Activated naive CD4-positive, alpha-beta T cell treated with anti-CD3 and anti-CD28 coated beads, Interleukin-2, amount 50 U/mL, for 24 hours (primary cell): ENCODE measurements at regions not wholly inside any gene's neighbourhood (a gene's known extent, or its start where the extent isn't known, plus 50 kb on each side); places are given as distances from the start of the nearest gene placed in this dataset.

Experiments used
- H3K27ac Mint-ChIP-seq: one replicate; pipeline ENCODE4 v1.8.0; 2021; ENCODE audit warnings: mild to moderate bottlenecking, mixed read lengths
- H3K27me3 Mint-ChIP-seq: one replicate; pipeline ENCODE4 v1.8.0; 2021; ENCODE audit warnings: mixed read lengths
- H3K36me3 Mint-ChIP-seq: one replicate; pipeline ENCODE4 v1.8.0; 2021; ENCODE audit warnings: mixed read lengths
- H3K4me1 Mint-ChIP-seq: one replicate; pipeline ENCODE4 v1.8.0; 2021; ENCODE audit warnings: mixed read lengths
- H3K4me3 Mint-ChIP-seq: one replicate; pipeline ENCODE4 v1.8.0; 2021; ENCODE audit warnings: mild to moderate bottlenecking, mixed read lengths
- H3K9me3 Mint-ChIP-seq: one replicate; pipeline ENCODE4 v1.8.0; 2021; ENCODE audit warnings: mixed read lengths

GRCh38 chr2:13128139-13128538 lies 411.4 kb downstream of the TRIB2 start:
- H3K36me3 Mint-ChIP-seq: no peaks in the 10 kb centered on the region
- peaks cover 15% of the 10 kb centered on the region for H3K27me3 Mint-ChIP-seq
- no peaks in the 10 kb centered on the region for H3K4me1 Mint-ChIP-seq
- no peak overlapping the region for H3K4me3 Mint-ChIP-seq
- H3K27ac Mint-ChIP-seq: no peak overlapping the region
- H3K9me3 Mint-ChIP-seq: no peaks in the 10 kb centered on the region

GRCh38 chr2:13135369-13135768 lies 418.6 kb downstream of the TRIB2 start:
- no peak overlapping the region for H3K4me3 Mint-ChIP-seq
- H3K4me1 Mint-ChIP-seq: no peaks in the 10 kb centered on the region
- no peaks in the 10 kb centered on the region for H3K36me3 Mint-ChIP-seq
- no peak overlapping the region for H3K27ac Mint-ChIP-seq
- no peaks in the 10 kb centered on the region for H3K9me3 Mint-ChIP-seq
- H3K27me3 Mint-ChIP-seq: peaks cover 8% of the 10 kb centered on the region

- peaks cover 8% of the 10 kb centered on the region for H3K27me3 Mint-ChIP-seq
These were observed 419.1 kb downstream of the TRIB2 start for GRCh38 chr2:13135856-13136255.

GRCh38 chr2:13137679-13138078 lies 420.9 kb downstream of the TRIB2 start:
- peaks cover 1% of the 10 kb centered on the region for H3K36me3 Mint-ChIP-seq

More at GRCh38 chr2:13135856-13136255, 419.1 kb downstream of the TRIB2 start:
- Mint-ChIP-seq H3K36me3 (no peaks in the 10 kb centered on the region), H3K4me3 (no peak overlapping the region), H3K27ac (no peak overlapping the region), H3K9me3 (no peaks in the 10 kb centered on the region), H3K4me1 (no peaks in the 10 kb centered on the region)

GRCh38 chr2:13141315-13141714 lies 424.6 kb downstream of the TRIB2 start:
- Mint-ChIP-seq H3K27ac (no peak overlapping the region), H3K27me3 (peaks cover 20% of the 10 kb centered on the region), H3K9me3 (peaks cover 5% of the 10 kb centered on the region), H3K36me3 (peaks cover 1% of the 10 kb centered on the region), H3K4me1 (no peaks in the 10 kb centered on the region), H3K4me3 (no peak overlapping the region)

More at GRCh38 chr2:13137679-13138078, 420.9 kb downstream of the TRIB2 start:
- Mint-ChIP-seq H3K4me1 (no peaks in the 10 kb centered on the region), H3K27me3 (peaks cover 15% of the 10 kb centered on the region), H3K9me3 (peaks cover 5% of the 10 kb centered on the region), H3K4me3 (no peak overlapping the region), H3K27ac (no peak overlapping the region)

GRCh38 chr2:13143451-13143850 lies 426.7 kb downstream of the TRIB2 start:
- Mint-ChIP-seq H3K4me1 (no peaks in the 10 kb centered on the region), H3K4me3 (no peak overlapping the region), H3K27ac (no peak overlapping the region), H3K9me3 (peaks cover 5% of the 10 kb centered on the region), H3K36me3 (peaks cover 1% of the 10 kb centered on the region), H3K27me3 (peaks cover 16% of the 10 kb centered on the region)

- Mint-ChIP-seq H3K9me3 (no peaks in the 10 kb centered on the region), H3K27ac (no peak overlapping the region), H3K4me3 (no peak overlapping the region), H3K4me1 (no peaks in the 10 kb centered on the region), H3K36me3 (no peaks in the 10 kb centered on the region), H3K27me3 (peaks cover 17% of the 10 kb centered on the region)
These were observed 440.2 kb downstream of the TRIB2 start for GRCh38 chr2:13156916-13157315.

- H3K4me3 Mint-ChIP-seq: no peak overlapping the region
- no peak overlapping the region for H3K27ac Mint-ChIP-seq
- no peaks in the 10 kb centered on the region for H3K36me3 Mint-ChIP-seq
- no peaks in the 10 kb centered on the region for H3K9me3 Mint-ChIP-seq
- no peaks in the 10 kb centered on the region for H3K4me1 Mint-ChIP-seq
- peaks cover 17% of the 10 kb centered on the region for H3K27me3 Mint-ChIP-seq
These were observed 441.7 kb downstream of the TRIB2 start for GRCh38 chr2:13158466-13158865.

- no peaks in the 10 kb centered on the region for H3K36me3 Mint-ChIP-seq
- H3K9me3 Mint-ChIP-seq: no peaks in the 10 kb centered on the region
- no peak overlapping the region for H3K27ac Mint-ChIP-seq
- no peaks in the 10 kb centered on the region for H3K4me1 Mint-ChIP-seq
- no peak overlapping the region for H3K4me3 Mint-ChIP-seq
- peaks cover 9% of the 10 kb centered on the region for H3K27me3 Mint-ChIP-seq
These were observed 464.0 kb downstream of the TRIB2 start for GRCh38 chr2:13180729-13181128.

GRCh38 chr2:13193075-13193474 lies 476.3 kb downstream of the TRIB2 start:
- Mint-ChIP-seq H3K27me3 (peaks cover 15% of the 10 kb centered on the region), H3K36me3 (no peaks in the 10 kb centered on the region), H3K4me1 (no peaks in the 10 kb centered on the region), H3K27ac (no peak overlapping the region), H3K4me3 (no peak overlapping the region), H3K9me3 (no peaks in the 10 kb centered on the region)

GRCh38 chr2:13193900-13194299 lies 477.2 kb downstream of the TRIB2 start:
- H3K36me3 Mint-ChIP-seq: no peaks in the 10 kb centered on the region
- H3K27ac Mint-ChIP-seq: no peak overlapping the region
- no peak overlapping the region for H3K4me3 Mint-ChIP-seq
- peaks cover 15% of the 10 kb centered on the region for H3K27me3 Mint-ChIP-seq
- H3K4me1 Mint-ChIP-seq: no peaks in the 10 kb centered on the region
- H3K9me3 Mint-ChIP-seq: no peaks in the 10 kb centered on the region

- no peaks in the 10 kb centered on the region for H3K4me1 Mint-ChIP-seq
- peaks cover 10% of the 10 kb centered on the region for H3K27me3 Mint-ChIP-seq
- H3K36me3 Mint-ChIP-seq: no peaks in the 10 kb centered on the region
- H3K4me3 Mint-ChIP-seq: no peak overlapping the region
- no peaks in the 10 kb centered on the region for H3K9me3 Mint-ChIP-seq
- H3K27ac Mint-ChIP-seq: no peak overlapping the region
These were observed 478.5 kb downstream of the TRIB2 start for GRCh38 chr2:13195270-13195669.

- Mint-ChIP-seq H3K27ac (no peak overlapping the region), H3K4me3 (no peak overlapping the region), H3K27me3 (peaks cover 7% of the 10 kb centered on the region), H3K36me3 (no peaks in the 10 kb centered on the region), H3K9me3 (no peaks in the 10 kb centered on the region), H3K4me1 (no peaks in the 10 kb centered on the region)
These were observed 480.5 kb downstream of the TRIB2 start for GRCh38 chr2:13197248-13197647.

- H3K9me3 Mint-ChIP-seq: no peaks in the 10 kb centered on the region
- no peak overlapping the region for H3K4me3 Mint-ChIP-seq
- H3K4me1 Mint-ChIP-seq: no peaks in the 10 kb centered on the region
- no peaks in the 10 kb centered on the region for H3K36me3 Mint-ChIP-seq
- H3K27me3 Mint-ChIP-seq: peaks cover 8% of the 10 kb centered on the region
- no peak overlapping the region for H3K27ac Mint-ChIP-seq
These were observed 485.2 kb downstream of the TRIB2 start for GRCh38 chr2:13201924-13202323.

GRCh38 chr2:13212115-13212514 lies 495.4 kb downstream of the TRIB2 start:
- Mint-ChIP-seq H3K4me1 (peaks cover 7% of the 10 kb centered on the region), H3K27me3 (peaks cover 4% of the 10 kb centered on the region), H3K36me3 (no peaks in the 10 kb centered on the region), H3K27ac (no peak overlapping the region), H3K4me3 (no peak overlapping the region), H3K9me3 (peaks cover 11% of the 10 kb centered on the region)

GRCh38 chr2:13218205-13218604 lies 501.5 kb downstream of the TRIB2 start:
- H3K36me3 Mint-ChIP-seq: no peaks in the 10 kb centered on the region
- no peaks in the 10 kb centered on the region for H3K27me3 Mint-ChIP-seq
- no peaks in the 10 kb centered on the region for H3K4me1 Mint-ChIP-seq
- no peak overlapping the region for H3K27ac Mint-ChIP-seq
- peaks cover 11% of the 10 kb centered on the region for H3K9me3 Mint-ChIP-seq
- H3K4me3 Mint-ChIP-seq: no peak overlapping the region

GRCh38 chr2:13227578-13227977 lies 510.8 kb downstream of the TRIB2 start:
- Mint-ChIP-seq H3K36me3 (no peaks in the 10 kb centered on the region), H3K27me3 (peaks cover 15% of the 10 kb centered on the region), H3K4me1 (no peaks in the 10 kb centered on the region), H3K9me3 (no peaks in the 10 kb centered on the region), H3K27ac (no peak overlapping the region), H3K4me3 (no peak overlapping the region)
